ENCODE measurements at regions not wholly inside any gene's neighbourhood (a gene's known extent, or its start where the extent isn't known, plus 50 kb on each side); places are given as distances from the start of the nearest gene placed in this dataset.

GRCh38 chr7:84722734-84723133, 464.1 kb downstream of the SEMA3D start (continued):
- no peak for TF ChIP-seq ZNF687 (IDR thresholded peaks at IDR 0.05)
- no peak for TF ChIP-seq IKZF1 (conservative IDR thresholded peaks at IDR 0.05)
- no peak for TF ChIP-seq PBX3 (IDR thresholded peaks at IDR 0.05; ENCODE audit: insufficient replicate concordance, low read depth, low read length)
- no peak for TF ChIP-seq SMC3 (IDR thresholded peaks at IDR 0.05; ENCODE audit: borderline replicate concordance, low read length)
- no peak for TF ChIP-seq BMI1 (IDR thresholded peaks at IDR 0.05; ENCODE audit: borderline replicate concordance)
- no peak for TF ChIP-seq LARP7 (IDR thresholded peaks at IDR 0.05)
- TF ChIP-seq HDAC6 (IDR thresholded peaks at IDR 0.05; ENCODE audit: unreplicated experiment): no peak

- H3K4me3 ChIP-seq: no peak overlapping the region
- ChIA-PET CTCF (no interaction called here), SMC1A (ENCODE audit: uncharacterized antibody, unreplicated experiment) (no interaction called here), POLR2A (interaction anchor here (0.6 kb wide), 1 partner anchor 285 kb away, joined by 3 read pairs; no protein-coding TSS in a partner anchor), RAD21 (ENCODE audit: unreplicated experiment) (interaction anchor here (1.2 kb wide), 1 partner anchor 51 kb away, joined by 3 read pairs; no protein-coding TSS in a partner anchor)
- WGBS (ENCODE audit: insufficient coverage, insufficient replicate concordance, low lambda C conversion rate, missing lambda C conversion rate): 29% methylated on average over 3 of the region's 3 CpGs
- no peak overlapping the region for H3K27ac ChIP-seq (ENCODE audit: control insufficient read depth, insufficient read depth)
- H3K4me2 ChIP-seq (ENCODE audit: control insufficient read depth, insufficient read depth): no peak overlapping the region
- H3K79me2 ChIP-seq (ENCODE audit: control insufficient read depth, insufficient read depth, low read length): no peaks in the 10 kb centered on the region
- H2AFZ ChIP-seq (ENCODE audit: control insufficient read depth, low read depth, low read length): no peak overlapping the region
- DNase-seq (ENCODE audit: low read depth, low spot score) (no peak), FAIRE-seq (no peak), ATAC-seq (no peak)
- no peaks in the 10 kb centered on the region for H3K36me3 ChIP-seq (ENCODE audit: control insufficient read depth in 2 of 2, insufficient read depth in 2 of 2, low read length in 1 of 2)
- H3K27me3 ChIP-seq (replicated peaks in 1 of 2; ENCODE audit: control insufficient read depth in 2 of 2, insufficient read depth in 2 of 2, low read length in 1 of 2): no peaks in the 10 kb centered on the region
- no peaks in the 10 kb centered on the region for H3K4me1 ChIP-seq (ENCODE audit: control insufficient read depth, insufficient read depth, low read length)
- in situ Hi-C loops (cut with MboI) (no loop called here), intact Hi-C loops (cut with micrococcal nuclease; ENCODE audit: unreplicated experiment) (no loop called here)
- no peaks in the 10 kb centered on the region for H3K9me3 ChIP-seq (replicated peaks; ENCODE audit: control insufficient read depth, insufficient read depth, low read length)
- no peak overlapping the region for H3K9ac ChIP-seq (ENCODE audit: control insufficient read depth, insufficient read depth, low read length)
- BruUV-seq (replicated peaks): no TSS peak
- H4K20me1 ChIP-seq (ENCODE audit: control insufficient read depth, insufficient read depth): no peaks in the 10 kb centered on the region
- no peak for TF ChIP-seq SMC3 (IDR thresholded peaks at IDR 0.05; ENCODE audit: borderline replicate concordance, low read length)
- no peak for TF ChIP-seq STAT3 (IDR thresholded peaks at IDR 0.05; ENCODE audit: low read depth, low read length)
- TF ChIP-seq BRCA1 (IDR thresholded peaks at IDR 0.05; ENCODE audit: low read depth, low read length): no peak
- TF ChIP-seq SPI1 (IDR thresholded peaks at IDR 0.05; ENCODE audit: borderline replicate concordance, insufficient read depth, low read depth, low read length): no peak
- TF ChIP-seq MEF2A (IDR thresholded peaks at IDR 0.05; ENCODE audit: insufficient read depth, low read depth, low read length): no peak
- TF ChIP-seq LARP7 (IDR thresholded peaks at IDR 0.05): no peak
- TF ChIP-seq TAF1 (IDR thresholded peaks at IDR 0.05; ENCODE audit: borderline replicate concordance, low read depth, low read length): no peak
- no peak for TF ChIP-seq NBN (IDR thresholded peaks at IDR 0.05)
- no peak for TF ChIP-seq EGR1 (IDR thresholded peaks at IDR 0.05; ENCODE audit: borderline replicate concordance in 1 of 2, low read depth in 2 of 2, low read length in 2 of 2)
- no peak for TF ChIP-seq TARDBP (IDR thresholded peaks at IDR 0.05; ENCODE audit: borderline replicate concordance)
- TF ChIP-seq REST (IDR thresholded peaks at IDR 0.05; ENCODE audit: low read depth, low read length): no peak
Observed at GRCh38 chr7:84722086-84722485, 464.8 kb downstream of the SEMA3D start.

Data from GM12878 (cell line).